ENCODE measurements at regions not wholly inside any gene's neighbourhood (a gene's known extent, or its start where the extent isn't known, plus 50 kb on each side); places are given as distances from the start of the nearest gene placed in this dataset.

DNA sequence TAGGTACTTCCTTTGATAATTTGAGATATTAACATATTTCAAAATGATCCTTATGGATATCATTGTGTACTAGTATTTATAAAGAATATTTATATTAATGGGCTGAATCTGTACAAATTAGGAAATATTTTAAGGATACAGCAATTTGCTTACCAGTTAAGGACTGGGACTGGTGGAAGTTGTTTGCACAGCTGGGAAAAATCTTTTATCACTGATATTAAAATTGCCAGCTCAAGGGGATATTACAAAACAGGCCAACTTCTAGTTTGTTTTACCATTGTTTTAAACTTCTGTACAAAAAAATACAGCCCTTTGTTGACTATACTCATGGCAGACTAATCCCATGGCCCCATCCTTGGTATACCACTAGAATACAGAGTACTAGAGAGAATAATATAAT is 133.2 kb upstream of the DDHD1 start:
- no peak for TF ChIP-seq EZH2 (IDR thresholded peaks at IDR 0.05; ENCODE audit: low read depth)
- TF ChIP-seq, protein P1, sequence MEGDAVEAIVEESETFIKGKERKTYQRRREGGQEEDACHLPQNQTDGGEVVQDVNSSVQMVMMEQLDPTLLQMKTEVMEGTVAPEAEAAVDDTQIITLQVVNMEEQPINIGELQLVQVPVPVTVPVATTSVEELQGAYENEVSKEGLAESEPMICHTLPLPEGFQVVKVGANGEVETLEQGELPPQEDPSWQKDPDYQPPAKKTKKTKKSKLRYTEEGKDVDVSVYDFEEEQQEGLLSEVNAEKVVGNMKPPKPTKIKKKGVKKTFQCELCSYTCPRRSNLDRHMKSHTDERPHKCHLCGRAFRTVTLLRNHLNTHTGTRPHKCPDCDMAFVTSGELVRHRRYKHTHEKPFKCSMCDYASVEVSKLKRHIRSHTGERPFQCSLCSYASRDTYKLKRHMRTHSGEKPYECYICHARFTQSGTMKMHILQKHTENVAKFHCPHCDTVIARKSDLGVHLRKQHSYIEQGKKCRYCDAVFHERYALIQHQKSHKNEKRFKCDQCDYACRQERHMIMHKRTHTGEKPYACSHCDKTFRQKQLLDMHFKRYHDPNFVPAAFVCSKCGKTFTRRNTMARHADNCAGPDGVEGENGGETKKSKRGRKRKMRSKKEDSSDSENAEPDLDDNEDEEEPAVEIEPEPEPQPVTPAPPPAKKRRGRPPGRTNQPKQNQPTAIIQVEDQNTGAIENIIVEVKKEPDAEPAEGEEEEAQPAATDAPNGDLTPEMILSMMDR (conservative IDR thresholded peaks at IDR 0.05) = no peak
